Upper lobe of left lung (tissue), 6 donors: ENCODE measurements at regions not wholly inside any gene's neighbourhood (a gene's known extent, or its start where the extent isn't known, plus 50 kb on each side); places are given as distances from the start of the nearest gene placed in this dataset.

Experiments
- ATAC-seq, 2 donors: fragments of 200-7000 bp; cut with Tn5 transposase; one replicate each; pipeline ENCODE4 v1.9.1; 2022; ENCODE audit warnings: mild to moderate bottlenecking in 2 of 2, moderate library complexity in 2 of 2; ENCODE audit not compliant: low FRiP score in 2 of 2
- DNase-seq, 2 donors: peaks; one replicate each; pipeline ENCODE4 v3.0.0-alpha.2; 2019 to 2020
- H3K27ac ChIP-seq, 4 donors: fragments of 200-600 bp; sonication (generic); one replicate each; pipeline ENCODE4 v1.5.1; 2016 to 2019
- H3K27me3 ChIP-seq, 4 donors: fragments of 200-600 bp; sonication (generic); one replicate each; pipeline ENCODE4 v1.5.1; 2017 to 2019
- H3K36me3 ChIP-seq, 4 donors: fragments of 200-600 bp; sonication (generic); one replicate each; pipeline ENCODE4 v1.5.1; 2016 to 2019
- H3K4me1 ChIP-seq, 4 donors: fragments of 200-600 bp; sonication (generic); one replicate each; pipeline ENCODE4 v1.5.1; 2018 to 2019
- H3K4me3 ChIP-seq, 4 donors: fragments of 200-600 bp; sonication (generic); one replicate each; pipeline ENCODE4 v1.5.1; 2017 to 2019; ENCODE audit warnings: mild to moderate bottlenecking in 2 of 4, moderate library complexity in 1 of 4
- H3K9me3 ChIP-seq, 4 donors: fragments of 200-600 bp; sonication (generic); one replicate each; pipeline ENCODE4 v1.5.1; 2018 to 2019
- EP300 ChIP-seq, 4 donors: sonication (generic); formaldehyde crosslinking; IDR thresholded peaks; one replicate each; pipeline ENCODE4 v1.5.1; 2017; ENCODE audit warnings: antibody characterized with exemption in 4 of 4, control low read depth in 2 of 4
- POLR2A ChIP-seq, 4 donors: fragments of 450-650 bp; IDR thresholded peaks; one replicate each; pipeline ENCODE4 v1.5.1; 2016 to 2017; ENCODE audit warnings: antibody characterized with exemption in 4 of 4, mild to moderate bottlenecking in 2 of 4
- POLR2AphosphoS5 ChIP-seq, 2 donors: sonication (generic); formaldehyde crosslinking; IDR thresholded peaks; one replicate each; pipeline ENCODE4 v1.5.1; 2017; ENCODE audit warnings: antibody characterized with exemption in 2 of 2
- WGBS, 2 donors: methylation state at CpG; one replicate each; pipeline ENCODE4 v1.1.5; 2017 to 2018; 5-methylcytosine and 5-hydroxymethylcytosine counted together
- TF ChIP-seq, protein P1 (sequence below), 6 experiments: fragments of 450-650 bp in 4 of 6; fragments of 200-600 bp in 2 of 6; sonication (generic) in 2 of 6; IDR thresholded peaks; one replicate each; pipeline ENCODE4 v1.5.1; 2016 to 2019; ENCODE audit warnings: antibody characterized with exemption in 6 of 6
- donor health status: DM: no; HTN: no; CAD: no; lungs with moderate emphysema.
- donor health status: DM: no; HTN: yes; CAD: no; lungs with severe emphysema.

DNA sequence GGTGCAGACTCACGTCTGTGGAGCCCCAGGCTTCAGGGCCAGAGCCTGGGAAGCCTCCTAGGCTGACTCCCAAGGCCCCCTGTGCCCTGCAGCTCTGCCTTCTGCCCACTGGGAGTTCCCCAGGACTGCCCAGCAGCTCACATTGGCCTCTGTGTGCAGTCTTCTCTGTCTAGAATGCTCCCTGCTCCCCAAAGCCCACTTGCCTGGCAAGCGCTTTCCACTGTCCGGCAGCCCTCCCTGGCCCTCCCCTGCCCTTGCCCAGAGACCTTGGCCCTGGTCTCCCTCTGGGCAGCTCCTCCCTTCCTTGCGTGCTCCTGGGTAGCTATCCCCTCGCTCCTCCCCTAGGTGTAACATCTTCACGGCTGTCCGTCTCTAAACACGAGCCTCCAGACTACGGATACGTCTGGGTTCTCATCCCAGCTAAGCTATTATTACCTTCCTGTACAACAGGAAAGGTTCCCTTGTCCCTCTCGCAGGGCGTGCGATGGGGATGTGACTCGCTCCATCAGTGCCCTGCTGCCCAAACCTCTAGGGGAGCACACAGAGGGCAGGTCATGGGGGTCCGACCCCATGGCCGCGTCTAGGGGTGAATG, 325.5 kb upstream of the RTL1 start:
- 84 to 87% methylated on average over 16 to 17 of the region's 17 CpGs for WGBS, 2 donors
- no peaks in the 10 kb centered on the region for H3K36me3 ChIP-seq
- TF ChIP-seq POLR2A (IDR thresholded peaks at IDR 0.05) (no peak), POLR2AphosphoS5 (IDR thresholded peaks at IDR 0.05) (no peak), EP300 (IDR thresholded peaks at IDR 0.05) (no peak)
- TF ChIP-seq, protein P1, sequence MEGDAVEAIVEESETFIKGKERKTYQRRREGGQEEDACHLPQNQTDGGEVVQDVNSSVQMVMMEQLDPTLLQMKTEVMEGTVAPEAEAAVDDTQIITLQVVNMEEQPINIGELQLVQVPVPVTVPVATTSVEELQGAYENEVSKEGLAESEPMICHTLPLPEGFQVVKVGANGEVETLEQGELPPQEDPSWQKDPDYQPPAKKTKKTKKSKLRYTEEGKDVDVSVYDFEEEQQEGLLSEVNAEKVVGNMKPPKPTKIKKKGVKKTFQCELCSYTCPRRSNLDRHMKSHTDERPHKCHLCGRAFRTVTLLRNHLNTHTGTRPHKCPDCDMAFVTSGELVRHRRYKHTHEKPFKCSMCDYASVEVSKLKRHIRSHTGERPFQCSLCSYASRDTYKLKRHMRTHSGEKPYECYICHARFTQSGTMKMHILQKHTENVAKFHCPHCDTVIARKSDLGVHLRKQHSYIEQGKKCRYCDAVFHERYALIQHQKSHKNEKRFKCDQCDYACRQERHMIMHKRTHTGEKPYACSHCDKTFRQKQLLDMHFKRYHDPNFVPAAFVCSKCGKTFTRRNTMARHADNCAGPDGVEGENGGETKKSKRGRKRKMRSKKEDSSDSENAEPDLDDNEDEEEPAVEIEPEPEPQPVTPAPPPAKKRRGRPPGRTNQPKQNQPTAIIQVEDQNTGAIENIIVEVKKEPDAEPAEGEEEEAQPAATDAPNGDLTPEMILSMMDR (IDR thresholded peaks at IDR 0.05), result no peak
- no peak overlapping the region for H3K4me3 ChIP-seq
- no peak overlapping the region for H3K27ac ChIP-seq
- H3K4me1 ChIP-seq, result no peaks in the 10 kb centered on the region
- no peaks in the 10 kb centered on the region for H3K27me3 ChIP-seq
- no peaks in the 10 kb centered on the region for H3K9me3 ChIP-seq
- no peak for DNase-seq
- no peak for ATAC-seq

DNA sequence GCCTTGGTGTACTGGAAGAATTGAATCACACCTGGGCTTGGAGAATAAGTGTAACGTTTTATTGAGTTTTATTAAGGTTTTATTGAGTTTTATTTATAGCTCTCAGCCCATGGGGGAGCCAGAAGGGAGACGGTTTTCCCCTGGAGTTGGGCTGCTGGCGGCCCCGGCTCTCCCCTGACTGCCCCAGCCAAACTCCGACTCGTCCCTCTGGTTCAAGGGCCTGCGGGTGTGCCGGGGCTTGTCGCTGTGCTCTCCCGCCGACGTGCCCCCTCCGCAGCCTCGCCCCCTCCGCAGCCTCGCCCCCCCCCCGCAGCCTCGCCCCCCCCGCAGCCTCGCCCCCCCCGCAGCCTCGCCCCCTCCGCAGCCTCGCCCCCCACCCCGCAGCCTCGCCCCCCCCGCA, 326.1 kb upstream of the RTL1 start:
- 86 to 87% methylated on average over 13 to 15 of the region's 27 CpGs for WGBS, 2 donors
- Histone ChIP-seq H3K27ac (no peak overlapping the region), H3K36me3 (no peaks in the 10 kb centered on the region), H3K27me3 (no peaks in the 10 kb centered on the region), H3K4me1 (no peaks in the 10 kb centered on the region), H3K9me3 (no peaks in the 10 kb centered on the region), H3K4me3 (no peak overlapping the region)
- ATAC-seq (no peak), DNase-seq (no peak)
- no peak for TF ChIP-seq EP300 (IDR thresholded peaks at IDR 0.05)
- no peak for TF ChIP-seq POLR2AphosphoS5 (IDR thresholded peaks at IDR 0.05)
- no peak for TF ChIP-seq POLR2A (IDR thresholded peaks at IDR 0.05)
- TF ChIP-seq, protein P1 (IDR thresholded peaks at IDR 0.05), result no peak

DNA sequence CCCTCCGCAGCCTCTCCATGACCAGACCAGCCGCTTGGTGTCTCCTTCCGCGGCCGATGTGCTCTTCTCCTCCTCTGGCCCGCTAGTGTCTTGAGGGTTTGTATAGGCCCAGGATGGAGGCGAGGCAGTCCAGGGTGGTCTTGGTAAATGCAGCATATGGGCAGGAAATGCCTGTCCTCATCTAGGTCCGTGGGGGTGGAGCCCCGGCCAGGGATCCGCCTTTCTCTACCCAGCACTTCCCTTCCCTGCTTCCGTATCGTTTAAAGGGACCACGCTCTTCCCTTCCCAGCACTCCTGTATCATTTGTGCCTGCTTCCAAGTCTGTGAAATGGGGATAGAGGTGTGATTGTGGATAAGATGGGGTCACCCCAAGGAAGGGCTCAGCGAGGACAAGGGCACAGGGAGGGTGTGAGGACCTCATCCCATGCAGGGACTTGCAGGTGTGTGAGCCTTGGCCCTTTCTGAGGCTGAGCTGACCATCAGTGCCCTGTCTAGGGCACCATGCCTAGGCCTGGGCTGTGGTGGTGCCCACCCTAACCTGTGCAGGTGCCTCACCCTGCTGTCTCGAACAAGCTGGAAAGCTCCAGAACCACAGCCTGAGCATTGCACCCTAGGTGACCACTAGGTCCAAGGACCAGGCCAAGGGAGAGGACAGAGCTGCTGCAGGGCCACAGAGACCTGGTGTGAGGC, 326.8 kb upstream of the RTL1 start:
- no peak overlapping the region for H3K27ac ChIP-seq
- H3K9me3 ChIP-seq, result no peaks in the 10 kb centered on the region
- WGBS, 2 donors, result 83 to 87% methylated on average over 5 to 14 of the region's 15 CpGs
- H3K27me3 ChIP-seq, result no peaks in the 10 kb centered on the region
- H3K4me3 ChIP-seq, result no peak overlapping the region
- ATAC-seq, result no peak
- no peaks in the 10 kb centered on the region for H3K4me1 ChIP-seq
- DNase-seq, result no peak
- H3K36me3 ChIP-seq, result no peaks in the 10 kb centered on the region
- TF ChIP-seq POLR2A (IDR thresholded peaks at IDR 0.05) (no peak), POLR2AphosphoS5 (IDR thresholded peaks at IDR 0.05) (no peak), EP300 (IDR thresholded peaks at IDR 0.05) (no peak)
- TF ChIP-seq, protein P1 (IDR thresholded peaks at IDR 0.05), result no peak

DNA sequence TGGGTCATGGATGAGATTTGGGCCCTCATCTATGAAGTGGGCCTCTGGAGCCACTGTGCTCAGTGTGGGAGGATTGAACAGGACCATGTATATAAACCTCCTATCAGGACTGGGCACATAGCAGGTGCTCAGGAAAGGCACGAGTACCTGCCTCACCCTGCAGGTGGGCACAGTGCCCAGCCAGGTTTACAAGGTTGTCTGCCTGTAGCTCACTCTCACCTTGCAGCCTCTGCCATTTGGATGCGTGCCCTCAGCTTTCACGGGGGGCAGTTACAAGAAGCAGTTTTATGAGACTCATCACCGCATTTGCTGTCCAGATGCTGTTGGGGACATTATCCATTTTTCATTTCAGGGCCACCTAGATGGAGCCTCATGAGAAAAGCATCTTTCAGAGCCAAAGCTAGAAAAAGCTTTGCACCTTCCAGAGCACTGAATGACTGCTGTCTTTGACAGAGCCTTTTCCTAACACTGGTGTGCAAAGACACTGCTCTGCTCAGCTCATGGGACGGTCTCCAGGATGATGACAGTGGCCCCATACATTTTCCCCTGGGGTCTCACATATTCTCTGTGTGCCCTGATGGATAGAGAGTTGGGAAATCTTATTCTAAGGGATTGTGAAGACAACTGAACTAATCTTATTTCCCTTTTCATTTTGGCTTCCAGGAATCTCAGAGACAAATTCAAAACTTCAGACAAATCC, 327.5 kb upstream of the RTL1 start:
- no peak for TF ChIP-seq POLR2A (IDR thresholded peaks at IDR 0.05)
- TF ChIP-seq, protein P1 (IDR thresholded peaks at IDR 0.05), result no peak
- no peak for TF ChIP-seq POLR2AphosphoS5 (IDR thresholded peaks at IDR 0.05)
- no peak for TF ChIP-seq EP300 (IDR thresholded peaks at IDR 0.05)
- Histone ChIP-seq H3K27me3 (no peaks in the 10 kb centered on the region), H3K36me3 (no peaks in the 10 kb centered on the region), H3K4me3 (no peak overlapping the region), H3K27ac (no peak overlapping the region), H3K4me1 (no peaks in the 10 kb centered on the region), H3K9me3 (no peaks in the 10 kb centered on the region)
- 81 to 88% methylated on average over 1 to 5 of the region's 5 CpGs for WGBS, 2 donors
- DNase-seq (no peak), ATAC-seq (no peak)
